ENCODE measurements at regions not wholly inside any gene's neighbourhood (a gene's known extent, or its start where the extent isn't known, plus 50 kb on each side); places are given as distances from the start of the nearest gene placed in this dataset.

- TF ChIP-seq L3MBTL2 (conservative IDR thresholded peaks at IDR 0.05): no peak
- TF ChIP-seq ZNF384 (IDR thresholded peaks at IDR 0.05): no peak
- TF ChIP-seq ARNT (IDR thresholded peaks at IDR 0.05): no peak
- TF ChIP-seq SUZ12 (IDR thresholded peaks at IDR 0.05): no peak
- TF ChIP-seq NFRKB (IDR thresholded peaks at IDR 0.05): no peak
- no peak for TF ChIP-seq HDGF (IDR thresholded peaks at IDR 0.05; ENCODE audit: borderline replicate concordance)
- no peak for TF ChIP-seq BHLHE40 (IDR thresholded peaks at IDR 0.05; ENCODE audit: borderline replicate concordance)
- TF ChIP-seq CTBP1 (IDR thresholded peaks at IDR 0.05; ENCODE audit: borderline replicate concordance): no peak
- no peak for TF ChIP-seq FOXM1 (IDR thresholded peaks at IDR 0.05; ENCODE audit: borderline replicate concordance)
- DNase-seq (ENCODE audit: extremely low spot score): no peak
- CTCF ChIA-PET: no interaction called here
- POLR2A ChIA-PET: no interaction called here
Measured at GRCh38 chr2:14120376-14120775, 512.1 kb upstream of the LRATD1 start.

- TF ChIP-seq HDGF (IDR thresholded peaks at IDR 0.05; ENCODE audit: borderline replicate concordance) (no peak), TARDBP (IDR thresholded peaks at IDR 0.05) (no peak), FOXK2 (IDR thresholded peaks at IDR 0.05) (no peak), SP1 (IDR thresholded peaks at IDR 0.05) (no peak), LEF1 (IDR thresholded peaks at IDR 0.05; ENCODE audit: borderline replicate concordance) (no peak), PKNOX1 (IDR thresholded peaks at IDR 0.05) (no peak), SUZ12 (IDR thresholded peaks at IDR 0.05) (no peak), CTBP1 (IDR thresholded peaks at IDR 0.05; ENCODE audit: borderline replicate concordance) (no peak), NFRKB (IDR thresholded peaks at IDR 0.05) (no peak), ZNF384 (IDR thresholded peaks at IDR 0.05) (no peak), ELF4 (IDR thresholded peaks at IDR 0.05) (no peak), L3MBTL2 (conservative IDR thresholded peaks at IDR 0.05) (no peak), BHLHE40 (IDR thresholded peaks at IDR 0.05; ENCODE audit: borderline replicate concordance) (no peak)
- POLR2A ChIA-PET: no interaction called here
- CTCF ChIA-PET: no interaction called here
- DNase-seq (ENCODE audit: extremely low spot score): no peak
Measured at GRCh38 chr2:14123436-14124103, 508.9 kb upstream of the LRATD1 start.

- CTCF ChIA-PET: no interaction called here
- POLR2A ChIA-PET: no interaction called here
- DNase-seq (ENCODE audit: extremely low spot score): no peak
- TF ChIP-seq SUZ12 (IDR thresholded peaks at IDR 0.05): no peak
- TF ChIP-seq ELF4 (IDR thresholded peaks at IDR 0.05): no peak
Measured at GRCh38 chr2:14125624-14126293, 506.8 kb upstream of the LRATD1 start.

- CTCF ChIA-PET: interaction anchor here (0.6 kb wide), 1 partner anchor 233 kb away, joined by 3 read pairs; no protein-coding TSS in a partner anchor
- POLR2A ChIA-PET: no interaction called here
- TF ChIP-seq ZNF384 (IDR thresholded peaks at IDR 0.05): no peak
- TF ChIP-seq ELF4 (IDR thresholded peaks at IDR 0.05): no peak
- no peak for TF ChIP-seq NFRKB (IDR thresholded peaks at IDR 0.05)
- no peak for TF ChIP-seq LEF1 (IDR thresholded peaks at IDR 0.05; ENCODE audit: borderline replicate concordance)
- TF ChIP-seq L3MBTL2 (conservative IDR thresholded peaks at IDR 0.05): no peak
- no peak for TF ChIP-seq HDGF (IDR thresholded peaks at IDR 0.05; ENCODE audit: borderline replicate concordance)
- TF ChIP-seq FOXK2 (IDR thresholded peaks at IDR 0.05): no peak
- no peak for TF ChIP-seq CTBP1 (IDR thresholded peaks at IDR 0.05; ENCODE audit: borderline replicate concordance)
- TF ChIP-seq ARNT (IDR thresholded peaks at IDR 0.05): no peak
- TF ChIP-seq SP1 (IDR thresholded peaks at IDR 0.05): no peak
- no peak for TF ChIP-seq BHLHE40 (IDR thresholded peaks at IDR 0.05; ENCODE audit: borderline replicate concordance)
- no peak for TF ChIP-seq SUZ12 (IDR thresholded peaks at IDR 0.05)
- TF ChIP-seq FOXA1 (IDR thresholded peaks at IDR 0.05): no peak
- no peak for TF ChIP-seq PKNOX1 (IDR thresholded peaks at IDR 0.05)
- no peak for TF ChIP-seq FOXM1 (IDR thresholded peaks at IDR 0.05; ENCODE audit: borderline replicate concordance)
- TF ChIP-seq TARDBP (IDR thresholded peaks at IDR 0.05): no peak
- no peak for DNase-seq (ENCODE audit: extremely low spot score)
Measured at GRCh38 chr2:14126846-14127245, 505.7 kb upstream of the LRATD1 start.

- ChIA-PET CTCF (no interaction called here), POLR2A (no interaction called here)
- no peak for TF ChIP-seq FOXK2 (IDR thresholded peaks at IDR 0.05)
- no peak for TF ChIP-seq ELF4 (IDR thresholded peaks at IDR 0.05)
- no peak for TF ChIP-seq FOXM1 (IDR thresholded peaks at IDR 0.05; ENCODE audit: borderline replicate concordance)
- TF ChIP-seq SUZ12 (IDR thresholded peaks at IDR 0.05): no peak
- TF ChIP-seq SP1 (IDR thresholded peaks at IDR 0.05): no peak
- no peak for TF ChIP-seq ARNT (IDR thresholded peaks at IDR 0.05)
- TF ChIP-seq CTBP1 (IDR thresholded peaks at IDR 0.05; ENCODE audit: borderline replicate concordance): no peak
- TF ChIP-seq TARDBP (IDR thresholded peaks at IDR 0.05): no peak
- TF ChIP-seq NFRKB (IDR thresholded peaks at IDR 0.05): no peak
- no peak for TF ChIP-seq L3MBTL2 (conservative IDR thresholded peaks at IDR 0.05)
- TF ChIP-seq PKNOX1 (IDR thresholded peaks at IDR 0.05): no peak
- no peak for TF ChIP-seq HDGF (IDR thresholded peaks at IDR 0.05; ENCODE audit: borderline replicate concordance)
- TF ChIP-seq BHLHE40 (IDR thresholded peaks at IDR 0.05; ENCODE audit: borderline replicate concordance): no peak
- no peak for TF ChIP-seq LEF1 (IDR thresholded peaks at IDR 0.05; ENCODE audit: borderline replicate concordance)
- no peak for TF ChIP-seq FOXA1 (IDR thresholded peaks at IDR 0.05)
- no peak for TF ChIP-seq ZNF384 (IDR thresholded peaks at IDR 0.05)
- no peak for DNase-seq (ENCODE audit: extremely low spot score)
Measured at GRCh38 chr2:14127765-14128164, 504.8 kb upstream of the LRATD1 start.

GRCh38 chr2:14132386-14132785 is 500.1 kb upstream of the LRATD1 start:
- CTCF ChIA-PET: no interaction called here
- POLR2A ChIA-PET: no interaction called here
- DNase-seq (ENCODE audit: extremely low spot score): no peak
- no peak for TF ChIP-seq SUZ12 (IDR thresholded peaks at IDR 0.05)
- TF ChIP-seq PKNOX1 (IDR thresholded peaks at IDR 0.05): no peak
- no peak for TF ChIP-seq SP1 (IDR thresholded peaks at IDR 0.05)
- TF ChIP-seq CTBP1 (IDR thresholded peaks at IDR 0.05; ENCODE audit: borderline replicate concordance): no peak
- TF ChIP-seq FOXM1 (IDR thresholded peaks at IDR 0.05; ENCODE audit: borderline replicate concordance): no peak
- TF ChIP-seq BHLHE40 (IDR thresholded peaks at IDR 0.05; ENCODE audit: borderline replicate concordance): no peak
- TF ChIP-seq ELF4 (IDR thresholded peaks at IDR 0.05): no peak
- TF ChIP-seq FOXK2 (IDR thresholded peaks at IDR 0.05): no peak
- no peak for TF ChIP-seq ARNT (IDR thresholded peaks at IDR 0.05)
- no peak for TF ChIP-seq HDGF (IDR thresholded peaks at IDR 0.05; ENCODE audit: borderline replicate concordance)
- no peak for TF ChIP-seq L3MBTL2 (conservative IDR thresholded peaks at IDR 0.05)
- no peak for TF ChIP-seq NFRKB (IDR thresholded peaks at IDR 0.05)
- TF ChIP-seq FOXA1 (IDR thresholded peaks at IDR 0.05): no peak
- TF ChIP-seq TARDBP (IDR thresholded peaks at IDR 0.05): no peak
- no peak for TF ChIP-seq LEF1 (IDR thresholded peaks at IDR 0.05; ENCODE audit: borderline replicate concordance)
- no peak for TF ChIP-seq ZNF384 (IDR thresholded peaks at IDR 0.05)

Measured in HEK293T (cell line).